ENCODE measurements at regions not wholly inside any gene's neighbourhood (a gene's known extent, or its start where the extent isn't known, plus 50 kb on each side); places are given as distances from the start of the nearest gene placed in this dataset.
A peak's percentile ranks its signal among the peaks of the same experiment; 100 is the strongest.

DNA sequence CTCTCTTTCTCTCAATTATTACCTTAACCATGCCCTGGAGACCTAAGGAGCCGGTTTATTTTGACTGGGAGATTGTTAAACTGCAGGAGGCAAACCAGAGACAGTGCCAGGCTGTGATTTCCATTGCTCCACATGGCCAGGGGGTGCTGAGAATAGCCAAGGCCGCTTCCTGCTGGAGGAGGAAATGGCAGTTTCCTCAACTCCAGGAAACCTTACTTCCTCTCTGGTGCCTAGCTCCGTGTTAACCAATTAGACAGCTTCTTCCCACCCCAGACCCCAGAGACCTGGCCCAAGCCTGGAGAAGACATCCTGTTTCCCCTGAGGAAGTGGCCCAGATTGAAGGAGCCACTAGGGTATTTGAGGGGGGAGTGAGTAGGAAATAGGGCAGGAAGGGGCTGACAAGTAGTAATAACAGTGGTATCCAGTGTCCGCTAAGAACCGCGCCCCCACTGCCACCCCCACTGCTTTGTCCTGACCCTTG lies 161.2 kb downstream of the PLPP3 start:
- POLR2A ChIA-PET (ENCODE audit: low non-redundant PET): no interaction called here

DNA sequence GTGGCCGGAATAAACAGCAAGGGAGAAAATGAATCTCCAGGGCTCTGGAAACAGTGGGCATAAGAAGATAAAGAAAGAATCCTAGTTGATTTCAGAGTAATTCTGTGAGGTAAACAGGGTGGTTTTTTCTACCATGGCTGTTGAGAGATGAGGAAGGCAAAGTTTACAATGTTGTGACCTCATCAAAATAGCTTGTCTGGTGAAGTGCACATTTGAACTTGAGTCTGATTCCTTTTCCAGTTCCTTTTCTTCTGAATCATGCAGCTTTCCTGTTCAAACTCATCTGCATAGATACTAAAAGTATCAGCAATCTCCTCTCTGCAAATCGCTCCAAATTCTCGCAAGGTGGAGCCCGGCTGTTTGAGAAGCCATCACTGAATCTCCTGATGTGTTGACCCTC lies 161.7 kb downstream of the PLPP3 start:
- POLR2A ChIA-PET (ENCODE audit: low non-redundant PET): no interaction called here
- CTCF ChIA-PET: interaction anchor here (0.5 kb wide), 1 partner anchor 8 kb away, joined by 3 read pairs; no protein-coding TSS in a partner anchor
- TF ChIP-seq, protein P1, sequence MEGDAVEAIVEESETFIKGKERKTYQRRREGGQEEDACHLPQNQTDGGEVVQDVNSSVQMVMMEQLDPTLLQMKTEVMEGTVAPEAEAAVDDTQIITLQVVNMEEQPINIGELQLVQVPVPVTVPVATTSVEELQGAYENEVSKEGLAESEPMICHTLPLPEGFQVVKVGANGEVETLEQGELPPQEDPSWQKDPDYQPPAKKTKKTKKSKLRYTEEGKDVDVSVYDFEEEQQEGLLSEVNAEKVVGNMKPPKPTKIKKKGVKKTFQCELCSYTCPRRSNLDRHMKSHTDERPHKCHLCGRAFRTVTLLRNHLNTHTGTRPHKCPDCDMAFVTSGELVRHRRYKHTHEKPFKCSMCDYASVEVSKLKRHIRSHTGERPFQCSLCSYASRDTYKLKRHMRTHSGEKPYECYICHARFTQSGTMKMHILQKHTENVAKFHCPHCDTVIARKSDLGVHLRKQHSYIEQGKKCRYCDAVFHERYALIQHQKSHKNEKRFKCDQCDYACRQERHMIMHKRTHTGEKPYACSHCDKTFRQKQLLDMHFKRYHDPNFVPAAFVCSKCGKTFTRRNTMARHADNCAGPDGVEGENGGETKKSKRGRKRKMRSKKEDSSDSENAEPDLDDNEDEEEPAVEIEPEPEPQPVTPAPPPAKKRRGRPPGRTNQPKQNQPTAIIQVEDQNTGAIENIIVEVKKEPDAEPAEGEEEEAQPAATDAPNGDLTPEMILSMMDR (conservative IDR thresholded peaks at IDR 0.05; ENCODE audit: low read depth): no peak
- DNase-seq (ENCODE audit: low spot score): no peak
- H3K27ac ChIP-seq: no peak overlapping the region

More for the DNA sequence above, 161.2 kb downstream of the PLPP3 start:
- CTCF ChIA-PET: interaction anchor here (0.5 kb wide), 1 partner anchor 9 kb away, joined by 3 read pairs; no protein-coding TSS in a partner anchor
- no peak overlapping the region for H3K27ac ChIP-seq
- DNase-seq (ENCODE audit: low spot score): no peak
- TF ChIP-seq, protein P1 (conservative IDR thresholded peaks at IDR 0.05; ENCODE audit: low read depth): no peak

- H3K27ac ChIP-seq: no peak overlapping the region
- ChIA-PET CTCF (interaction anchor here (0.6 kb wide), 1 partner anchor 13 kb away, joined by 4 read pairs; no protein-coding TSS in a partner anchor), POLR2A (ENCODE audit: low non-redundant PET) (no interaction called here)
- TF ChIP-seq, protein P1 (conservative IDR thresholded peaks at IDR 0.05; ENCODE audit: low read depth): no peak
- no peak for DNase-seq (ENCODE audit: low spot score)
These were observed 162.9 kb downstream of the PLPP3 start for GRCh38 chr1:56416495-56416894.

GRCh38 chr1:56415720-56416119 lies 163.6 kb downstream of the PLPP3 start:
- ChIA-PET CTCF (interaction anchor here (0.7 kb wide), 1 partner anchor 24 kb away, joined by 3 read pairs; no protein-coding TSS in a partner anchor), POLR2A (ENCODE audit: low non-redundant PET) (no interaction called here)
- DNase-seq (ENCODE audit: low spot score): no peak
- H3K27ac ChIP-seq: no peak overlapping the region
- TF ChIP-seq, protein P1 (conservative IDR thresholded peaks at IDR 0.05; ENCODE audit: low read depth): no peak

DNA sequence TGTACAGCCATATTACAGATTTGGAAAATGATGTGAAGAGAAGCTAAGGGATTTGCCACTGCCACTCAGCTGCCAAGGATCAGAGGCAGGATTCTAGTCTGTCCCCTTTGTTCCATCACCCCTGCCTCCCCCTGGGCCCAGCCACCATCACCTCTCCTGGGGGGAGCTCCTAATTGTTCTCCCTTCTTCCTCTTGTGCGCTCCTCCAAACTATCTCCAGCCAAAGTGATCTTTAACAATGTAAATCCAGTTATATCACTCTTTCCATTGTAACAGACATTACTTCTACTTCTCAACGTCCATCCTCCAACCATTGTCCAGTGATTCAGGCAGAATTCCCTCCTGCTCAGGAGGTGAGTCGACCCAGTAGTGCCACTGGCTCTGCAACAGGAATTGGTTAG lies 164.1 kb downstream of the PLPP3 start:
- DNase-seq (ENCODE audit: low spot score): no peak
- TF ChIP-seq, protein P1 (conservative IDR thresholded peaks at IDR 0.05; ENCODE audit: low read depth): no peak
- CTCF ChIA-PET: interaction anchor here (0.7 kb wide), 1 partner anchor 24 kb away, joined by 3 read pairs; no protein-coding TSS in a partner anchor
- POLR2A ChIA-PET (ENCODE audit: low non-redundant PET): no interaction called here
- no peak overlapping the region for H3K27ac ChIP-seq

- H3K27ac ChIP-seq: no peak overlapping the region
- POLR2A ChIA-PET (ENCODE audit: low non-redundant PET): no interaction called here
- peak; percentile 25 for DNase-seq (ENCODE audit: low spot score)
- TF ChIP-seq, protein P1 (conservative IDR thresholded peaks at IDR 0.05; ENCODE audit: low read depth): no peak
- CTCF ChIA-PET: interaction anchor here (0.7 kb wide), 1 partner anchor 12 kb away, joined by 3 read pairs; no protein-coding TSS in a partner anchor
These were observed 164.6 kb downstream of the PLPP3 start for GRCh38 chr1:56414728-56415224.

All from RWPE1 (cell line).